Panc1 (cell line): ENCODE measurements at regions not wholly inside any gene's neighbourhood (a gene's known extent, or its start where the extent isn't known, plus 50 kb on each side); places are given as distances from the start of the nearest gene placed in this dataset.

ENCODE experiments used
- CTCF ChIP-seq: fragments of 450-650 bp; IDR thresholded peaks from 2 replicates; pipeline ENCODE4 v1.5.1; 2017; ENCODE audit warnings: mild to moderate bottlenecking
- REST ChIP-seq, 2 experiments: IDR thresholded peaks; 2 replicates each; pipeline ENCODE4 v1.6.1; 2011 to 2012; ENCODE audit warnings: low read depth in 2 of 2, control low read depth in 1 of 2, low read length in 1 of 2, mild to moderate bottlenecking in 1 of 2, moderate library complexity in 1 of 2; ENCODE audit not compliant: insufficient read depth in 1 of 2

GRCh38 chr18:77486985-77487384 lies 237.3 kb downstream of the GALR1 start:
- TF ChIP-seq REST (IDR thresholded peaks at IDR 0.05; ENCODE audit: insufficient read depth in 1 of 2, low read depth in 2 of 2, low read length in 1 of 2) (no peak), CTCF (no peak)
